SK-N-SH treated with all-trans-retinoic acid at 6 μM for 48 hours (cell line): ENCODE measurements at regions not wholly inside any gene's neighbourhood (a gene's known extent, or its start where the extent isn't known, plus 50 kb on each side); places are given as distances from the start of the nearest gene placed in this dataset.

Experiments used
- ATAC-seq: fragments of 200-7000 bp; cut with Tn5 transposase; 3 replicates; pipeline ENCODE4 v1.9.1; 2020; ENCODE audit warnings: mild to moderate bottlenecking, moderate library complexity
- ARNTL ChIP-seq: fragments of 450-650 bp; formaldehyde crosslinking; IDR thresholded peaks from 2 replicates; pipeline ENCODE4 v1.5.0; 2020; ENCODE audit warnings: low read depth, mild to moderate bottlenecking, moderate library complexity, borderline replicate concordance
- BACH2 ChIP-seq: fragments of 250-450 bp; sonication (Bioruptor Pico); IDR thresholded peaks from 2 replicates; pipeline ENCODE4 v1.9.0; 2021; ENCODE audit warnings: mild to moderate bottlenecking, borderline replicate concordance
- CSDC2 ChIP-seq: fragments of 250-450 bp; sonication (Bioruptor Pico); IDR thresholded peaks from 2 replicates; pipeline ENCODE4 v1.5.0; 2020; ENCODE audit warnings: mild to moderate bottlenecking, moderate library complexity
- GLIS3 ChIP-seq: fragments of 250-450 bp; sonication (Bioruptor Pico); IDR thresholded peaks from 2 replicates; pipeline ENCODE4 v1.5.0; 2020; ENCODE audit warnings: mild to moderate bottlenecking, moderate library complexity
- OSR1 ChIP-seq: fragments of 250-450 bp; sonication (Bioruptor Pico); IDR thresholded peaks from 2 replicates; pipeline ENCODE4 v1.8.0; 2022; ENCODE audit warnings: moderate library complexity, mild to moderate bottlenecking, inconsistent platforms
- SNAI2 ChIP-seq: fragments of 250-450 bp; sonication (Bioruptor Pico); IDR thresholded peaks from 2 replicates; pipeline ENCODE4 v1.5.0; 2020; ENCODE audit warnings: mild to moderate bottlenecking, moderate library complexity
- TCF4 ChIP-seq: fragments of 250-450 bp; sonication (Bioruptor Pico); IDR thresholded peaks from 2 replicates; pipeline ENCODE4 v1.8.0; 2021; ENCODE audit warnings: mild to moderate bottlenecking, moderate library complexity, borderline replicate concordance
- TOX ChIP-seq: fragments of 250-450 bp; sonication (Bioruptor Pico); IDR thresholded peaks from 2 replicates; pipeline ENCODE4 v1.8.0; 2021; ENCODE audit warnings: mild to moderate bottlenecking, moderate library complexity, borderline replicate concordance
- ZC3H10 ChIP-seq: fragments of 250-450 bp; sonication (Bioruptor Pico); IDR thresholded peaks from 2 replicates; pipeline ENCODE4 v1.5.1; 2021; ENCODE audit warnings: mild to moderate bottlenecking, moderate library complexity
- ZFP30 ChIP-seq: fragments of 450-650 bp; formaldehyde crosslinking; IDR thresholded peaks from 2 replicates; pipeline ENCODE4 v1.5.0; 2022; ENCODE audit warnings: mild to moderate bottlenecking, moderate library complexity
- ZNF565 ChIP-seq: fragments of 450-650 bp; formaldehyde crosslinking; conservative IDR thresholded peaks from 2 replicates; pipeline ENCODE4 v1.5.0; 2020; ENCODE audit warnings: low read depth, mild to moderate bottlenecking, moderate library complexity
- ZNF70 ChIP-seq: fragments of 450-650 bp; formaldehyde crosslinking; IDR thresholded peaks from 2 replicates; pipeline ENCODE4 v1.5.0; 2020; ENCODE audit warnings: mild to moderate bottlenecking, moderate library complexity
- ZNF8 ChIP-seq: fragments of 450-650 bp; formaldehyde crosslinking; IDR thresholded peaks from 2 replicates; pipeline ENCODE4 v1.5.0; 2020; ENCODE audit warnings: mild to moderate bottlenecking, moderate library complexity
- TF ChIP-seq, protein P1 (sequence below): fragments of 250-450 bp; sonication (Bioruptor Pico); IDR thresholded peaks from 2 replicates; pipeline ENCODE4 v1.5.1; 2021; ENCODE audit warnings: mild to moderate bottlenecking, moderate library complexity
- TF ChIP-seq, protein P2 (sequence below): fragments of 250-450 bp; sonication (Bioruptor Pico); IDR thresholded peaks from 2 replicates; pipeline ENCODE4 v1.5.0; 2020; ENCODE audit warnings: mild to moderate bottlenecking, moderate library complexity
- TF ChIP-seq, protein P3 (sequence below): fragments of 250-450 bp; sonication (Bioruptor Pico); IDR thresholded peaks from 2 replicates; pipeline ENCODE4 v1.8.0; 2021; ENCODE audit warnings: low read depth, mild to moderate bottlenecking, moderate library complexity, borderline replicate concordance
- TF ChIP-seq, protein P4 (sequence below): fragments of 250-450 bp; sonication (Bioruptor Pico); IDR thresholded peaks from 2 replicates; pipeline ENCODE4 v1.8.0; 2020; ENCODE audit warnings: mild to moderate bottlenecking, moderate library complexity, borderline replicate concordance

DNA sequence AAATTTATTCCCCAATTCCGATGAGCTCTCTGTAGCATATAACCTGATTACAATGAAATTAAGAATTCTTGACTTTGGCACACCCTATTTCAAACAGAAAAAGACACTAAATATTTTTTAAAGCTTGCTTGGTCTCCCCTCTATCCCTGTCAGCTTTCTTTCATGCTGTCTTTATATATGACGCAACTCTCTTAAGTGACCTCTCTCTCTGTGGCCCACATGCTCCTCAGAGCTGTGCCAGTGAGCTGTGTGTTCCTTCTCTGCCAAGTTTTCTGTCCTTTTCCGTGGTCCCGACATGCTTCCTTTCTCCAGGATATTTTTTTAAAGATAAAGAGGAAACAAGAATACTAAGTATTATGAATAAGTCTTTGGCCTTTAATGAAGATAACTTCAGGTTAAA is 484.0 kb downstream of the ETNK1 start:
- ATAC-seq, result no peak
- TF ChIP-seq, protein P1, sequence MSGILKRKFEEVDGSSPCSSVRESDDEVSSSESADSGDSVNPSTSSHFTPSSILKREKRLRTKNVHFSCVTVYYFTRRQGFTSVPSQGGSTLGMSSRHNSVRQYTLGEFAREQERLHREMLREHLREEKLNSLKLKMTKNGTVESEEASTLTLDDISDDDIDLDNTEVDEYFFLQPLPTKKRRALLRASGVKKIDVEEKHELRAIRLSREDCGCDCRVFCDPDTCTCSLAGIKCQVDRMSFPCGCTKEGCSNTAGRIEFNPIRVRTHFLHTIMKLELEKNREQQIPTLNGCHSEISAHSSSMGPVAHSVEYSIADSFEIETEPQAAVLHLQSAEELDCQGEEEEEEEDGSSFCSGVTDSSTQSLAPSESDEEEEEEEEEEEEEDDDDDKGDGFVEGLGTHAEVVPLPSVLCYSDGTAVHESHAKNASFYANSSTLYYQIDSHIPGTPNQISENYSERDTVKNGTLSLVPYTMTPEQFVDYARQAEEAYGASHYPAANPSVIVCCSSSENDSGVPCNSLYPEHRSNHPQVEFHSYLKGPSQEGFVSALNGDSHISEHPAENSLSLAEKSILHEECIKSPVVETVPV (CRISPR knock-in tag), result no peak
- no peak for TF ChIP-seq CSDC2
- TF ChIP-seq ZFP30 (CRISPR knock-in tag), result no peak
- TF ChIP-seq, protein P2, sequence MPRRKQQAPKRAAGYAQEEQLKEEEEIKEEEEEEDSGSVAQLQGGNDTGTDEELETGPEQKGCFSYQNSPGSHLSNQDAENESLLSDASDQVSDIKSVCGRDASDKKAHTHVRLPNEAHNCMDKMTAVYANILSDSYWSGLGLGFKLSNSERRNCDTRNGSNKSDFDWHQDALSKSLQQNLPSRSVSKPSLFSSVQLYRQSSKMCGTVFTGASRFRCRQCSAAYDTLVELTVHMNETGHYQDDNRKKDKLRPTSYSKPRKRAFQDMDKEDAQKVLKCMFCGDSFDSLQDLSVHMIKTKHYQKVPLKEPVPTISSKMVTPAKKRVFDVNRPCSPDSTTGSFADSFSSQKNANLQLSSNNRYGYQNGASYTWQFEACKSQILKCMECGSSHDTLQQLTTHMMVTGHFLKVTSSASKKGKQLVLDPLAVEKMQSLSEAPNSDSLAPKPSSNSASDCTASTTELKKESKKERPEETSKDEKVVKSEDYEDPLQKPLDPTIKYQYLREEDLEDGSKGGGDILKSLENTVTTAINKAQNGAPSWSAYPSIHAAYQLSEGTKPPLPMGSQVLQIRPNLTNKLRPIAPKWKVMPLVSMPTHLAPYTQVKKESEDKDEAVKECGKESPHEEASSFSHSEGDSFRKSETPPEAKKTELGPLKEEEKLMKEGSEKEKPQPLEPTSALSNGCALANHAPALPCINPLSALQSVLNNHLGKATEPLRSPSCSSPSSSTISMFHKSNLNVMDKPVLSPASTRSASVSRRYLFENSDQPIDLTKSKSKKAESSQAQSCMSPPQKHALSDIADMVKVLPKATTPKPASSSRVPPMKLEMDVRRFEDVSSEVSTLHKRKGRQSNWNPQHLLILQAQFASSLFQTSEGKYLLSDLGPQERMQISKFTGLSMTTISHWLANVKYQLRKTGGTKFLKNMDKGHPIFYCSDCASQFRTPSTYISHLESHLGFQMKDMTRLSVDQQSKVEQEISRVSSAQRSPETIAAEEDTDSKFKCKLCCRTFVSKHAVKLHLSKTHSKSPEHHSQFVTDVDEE (CRISPR knock-in tag), result no peak
- TF ChIP-seq ZNF8 (CRISPR knock-in tag), result no peak
- no peak for TF ChIP-seq ARNTL
- TF ChIP-seq ZNF565 (CRISPR knock-in tag), result no peak
- TF ChIP-seq, protein P3, sequence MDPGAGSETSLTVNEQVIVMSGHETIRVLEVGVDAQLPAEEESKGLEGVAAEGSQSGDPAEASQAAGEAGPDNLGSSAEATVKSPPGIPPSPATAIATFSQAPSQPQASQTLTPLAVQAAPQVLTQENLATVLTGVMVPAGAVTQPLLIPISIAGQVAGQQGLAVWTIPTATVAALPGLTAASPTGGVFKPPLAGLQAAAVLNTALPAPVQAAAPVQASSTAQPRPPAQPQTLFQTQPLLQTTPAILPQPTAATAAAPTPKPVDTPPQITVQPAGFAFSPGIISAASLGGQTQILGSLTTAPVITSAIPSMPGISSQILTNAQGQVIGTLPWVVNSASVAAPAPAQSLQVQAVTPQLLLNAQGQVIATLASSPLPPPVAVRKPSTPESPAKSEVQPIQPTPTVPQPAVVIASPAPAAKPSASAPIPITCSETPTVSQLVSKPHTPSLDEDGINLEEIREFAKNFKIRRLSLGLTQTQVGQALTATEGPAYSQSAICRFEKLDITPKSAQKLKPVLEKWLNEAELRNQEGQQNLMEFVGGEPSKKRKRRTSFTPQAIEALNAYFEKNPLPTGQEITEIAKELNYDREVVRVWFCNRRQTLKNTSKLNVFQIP (CRISPR knock-in tag), result no peak
- TF ChIP-seq, protein P4, sequence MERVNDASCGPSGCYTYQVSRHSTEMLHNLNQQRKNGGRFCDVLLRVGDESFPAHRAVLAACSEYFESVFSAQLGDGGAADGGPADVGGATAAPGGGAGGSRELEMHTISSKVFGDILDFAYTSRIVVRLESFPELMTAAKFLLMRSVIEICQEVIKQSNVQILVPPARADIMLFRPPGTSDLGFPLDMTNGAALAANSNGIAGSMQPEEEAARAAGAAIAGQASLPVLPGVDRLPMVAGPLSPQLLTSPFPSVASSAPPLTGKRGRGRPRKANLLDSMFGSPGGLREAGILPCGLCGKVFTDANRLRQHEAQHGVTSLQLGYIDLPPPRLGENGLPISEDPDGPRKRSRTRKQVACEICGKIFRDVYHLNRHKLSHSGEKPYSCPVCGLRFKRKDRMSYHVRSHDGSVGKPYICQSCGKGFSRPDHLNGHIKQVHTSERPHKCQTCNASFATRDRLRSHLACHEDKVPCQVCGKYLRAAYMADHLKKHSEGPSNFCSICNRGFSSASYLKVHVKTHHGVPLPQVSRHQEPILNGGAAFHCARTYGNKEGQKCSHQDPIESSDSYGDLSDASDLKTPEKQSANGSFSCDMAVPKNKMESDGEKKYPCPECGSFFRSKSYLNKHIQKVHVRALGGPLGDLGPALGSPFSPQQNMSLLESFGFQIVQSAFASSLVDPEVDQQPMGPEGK (CRISPR knock-in tag), result no peak
- TF ChIP-seq TCF4, result no peak

DNA sequence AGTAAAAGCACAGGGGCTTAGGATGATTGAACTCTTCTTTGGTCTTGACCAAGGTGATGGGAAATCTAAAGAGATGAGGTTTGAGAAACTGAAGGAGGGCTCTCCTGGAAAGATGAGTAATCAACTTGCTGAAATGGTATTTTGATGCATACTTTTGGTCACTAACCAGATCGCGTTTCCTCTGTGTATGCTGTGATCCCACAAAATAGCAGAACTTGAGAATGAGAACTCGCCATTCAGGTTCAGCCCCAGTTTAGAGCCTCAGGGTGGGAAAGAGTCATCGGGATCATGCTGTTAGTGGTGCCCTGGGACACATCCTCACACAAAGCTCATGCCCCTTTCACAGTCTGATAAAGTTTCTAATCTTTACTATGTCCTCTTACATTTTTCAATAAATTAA is 488.8 kb downstream of the ETNK1 start:
- ATAC-seq, result no peak
- no peak for TF ChIP-seq SNAI2 (CRISPR knock-in tag)

DNA sequence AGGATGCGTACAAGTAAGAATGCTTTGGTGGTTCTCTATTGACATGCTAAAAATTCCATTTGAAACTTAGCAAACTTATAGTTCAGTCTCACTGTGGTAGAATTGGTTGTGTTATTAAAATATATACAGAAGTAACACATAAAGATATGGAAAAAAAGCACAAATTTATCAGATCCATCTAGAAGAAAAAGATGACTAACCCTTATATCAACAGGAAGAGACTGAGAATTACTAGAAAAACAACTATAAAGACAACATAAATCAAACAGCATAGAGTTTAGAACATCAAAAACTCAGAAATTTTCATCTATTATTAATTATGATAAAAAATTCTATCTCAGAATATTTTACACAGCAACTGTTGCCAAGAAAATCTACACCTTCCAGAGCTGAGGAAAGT is 491.0 kb downstream of the ETNK1 start:
- ATAC-seq, result no peak
- no peak for TF ChIP-seq TOX (CRISPR knock-in tag)
- no peak for TF ChIP-seq ZC3H10 (CRISPR knock-in tag)
- TF ChIP-seq ZNF70 (CRISPR knock-in tag), result no peak
- no peak for TF ChIP-seq OSR1 (CRISPR knock-in tag)
- no peak for TF ChIP-seq BACH2 (CRISPR knock-in tag)
- TF ChIP-seq, protein P4 (CRISPR knock-in tag), result no peak

DNA sequence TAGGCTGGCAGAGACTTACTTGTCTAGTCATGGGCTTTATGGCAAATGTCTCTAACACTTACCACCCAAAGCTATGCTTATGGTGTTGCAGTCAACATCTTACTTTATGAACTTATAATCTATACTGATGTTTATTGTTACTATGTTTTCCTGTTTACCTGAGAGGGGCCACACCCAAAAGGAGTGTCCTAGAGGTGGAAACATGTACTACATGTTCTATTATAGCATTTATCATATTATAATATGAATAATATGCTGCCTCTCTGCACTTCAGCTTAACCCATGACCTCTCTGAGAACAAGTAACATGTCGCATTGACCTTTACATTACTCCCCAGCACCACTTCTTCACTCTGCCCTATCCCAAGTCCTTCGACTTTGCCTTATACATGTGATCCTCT is 501.8 kb downstream of the ETNK1 start:
- TF ChIP-seq OSR1 (CRISPR knock-in tag) (no peak), TCF4 (no peak), GLIS3 (CRISPR knock-in tag) (no peak), ZNF565 (CRISPR knock-in tag) (no peak)
- TF ChIP-seq, protein P1 (CRISPR knock-in tag), result no peak
- no peak for ATAC-seq
